Keratinocyte (primary cell): ENCODE measurements at regions not wholly inside any gene's neighbourhood (a gene's known extent, or its start where the extent isn't known, plus 50 kb on each side); places are given as distances from the start of the nearest gene placed in this dataset.

ENCODE experiments used
- DNase-seq: peaks from one replicate; pipeline ENCODE4 v3.0.0-alpha.2; 2011; ENCODE audit warnings: low read depth, missing footprints, low spot score
- FAIRE-seq: peaks from 2 replicates; lab custom pipeline; 2011; peaks lifted over from hg19 to GRCh38; lab: Jason Lieb, UNC
- H2AFZ ChIP-seq: 2 replicates; pipeline ENCODE4 v1.6.0; 2012; ENCODE audit warnings: low read length, control low read depth, inconsistent platforms; ENCODE audit not compliant: control insufficient read depth
- H3K27ac ChIP-seq: 2 replicates; pipeline ENCODE4 v1.5.1; 2011; ENCODE audit warnings: low read length; ENCODE audit not compliant: control insufficient read depth, insufficient read depth
- H3K27me3 ChIP-seq: 3 replicates; pipeline ENCODE4 v1.6.0; 2011; ENCODE audit warnings: low read length; ENCODE audit not compliant: control insufficient read depth, insufficient read depth; ENCODE audit errors: extremely low read depth
- H3K36me3 ChIP-seq, 2 experiments: 2 replicates in 1 of 2; 3 replicates in 1 of 2; pipeline ENCODE4 v1.5.1; 2011; ENCODE audit warnings: low read length in 2 of 2, mild to moderate bottlenecking in 1 of 2; ENCODE audit not compliant: control insufficient read depth in 2 of 2, insufficient read depth in 2 of 2; ENCODE audit errors: extremely low read depth in 1 of 2
- H3K4me1 ChIP-seq: 3 replicates; pipeline ENCODE4 v1.5.1; 2011; ENCODE audit warnings: low read length; ENCODE audit not compliant: control insufficient read depth, insufficient read depth; ENCODE audit errors: extremely low read depth
- H3K4me2 ChIP-seq: 3 replicates; pipeline ENCODE4 v1.6.0; 2011; ENCODE audit warnings: low read depth, low read length; ENCODE audit not compliant: control insufficient read depth, insufficient read depth; ENCODE audit errors: extremely low read depth
- H3K4me3 ChIP-seq, 3 experiments: fragments of 200-600 bp in 1 of 3; sonication (generic) in 1 of 3; 2 replicates in 2 of 3; 3 replicates in 1 of 3; pipeline ENCODE4 v1.5.1; 2011 to 2016; ENCODE audit warnings: low read length in 3 of 3, mild to moderate bottlenecking in 3 of 3, control low read depth in 2 of 3, inconsistent platforms in 1 of 3, low read depth in 1 of 3, mixed read lengths in 1 of 3, mixed run types in 1 of 3, moderate library complexity in 1 of 3; ENCODE audit not compliant: control insufficient read depth in 2 of 3, insufficient read depth in 2 of 3; ENCODE audit errors: extremely low read depth in 1 of 3
- H3K79me2 ChIP-seq: 2 replicates; pipeline ENCODE4 v1.6.0; 2012; ENCODE audit warnings: low read length; ENCODE audit not compliant: control insufficient read depth, insufficient read depth
- H3K9ac ChIP-seq: 3 replicates; pipeline ENCODE4 v1.6.0; 2011; ENCODE audit warnings: low read length; ENCODE audit not compliant: control insufficient read depth, insufficient read depth; ENCODE audit errors: extremely low read depth
- H3K9me1 ChIP-seq: 3 replicates; pipeline ENCODE4 v1.6.0; 2011; ENCODE audit warnings: low read length; ENCODE audit not compliant: control insufficient read depth, insufficient read depth; ENCODE audit errors: extremely low read depth
- H3K9me3 ChIP-seq: 2 replicates; pipeline ENCODE4 v1.5.1; 2012; ENCODE audit warnings: low read depth, low read length; ENCODE audit not compliant: control insufficient read depth
- H4K20me1 ChIP-seq: 3 replicates; pipeline ENCODE4 v1.6.0; 2011; ENCODE audit warnings: low read length; ENCODE audit not compliant: control insufficient read depth, insufficient read depth; ENCODE audit errors: extremely low read depth
- CTCF ChIP-seq, 3 experiments: IDR thresholded peaks in 1 of 3; conservative IDR thresholded peaks in 1 of 3; optimal IDR thresholded peaks in 1 of 3; 2 replicates in 2 of 3; 3 replicates in 1 of 3; pipeline versions ENCODE3 to v1.5.1; 2011; ENCODE audit warnings: low read length in 3 of 3, mild to moderate bottlenecking in 3 of 3, moderate library complexity in 2 of 3, control low read depth in 1 of 3, inconsistent platforms in 1 of 3; ENCODE audit not compliant: insufficient read depth in 2 of 3; ENCODE audit errors: extremely low read depth in 1 of 3
- EZH2 ChIP-seq: IDR thresholded peaks from one replicate; pipeline ENCODE4 v1.6.1; 2012; ENCODE audit warnings: inconsistent platforms, mild to moderate bottlenecking, low read length, moderate library complexity
- dilution Hi-C: fragments of 300-500 bp; cut with MboI; formaldehyde crosslinking; loops from one replicate; pipeline ENCODE4 v1.7.0; 2020; ENCODE audit warnings: low sequenced_read_pairs; ENCODE audit not compliant: extremely low pct_ligation_motif_present

GRCh38 chr10:108203905-108204527 is 1039.5 kb upstream of the SORCS1 start:
- no peaks in the 10 kb centered on the region for H3K36me3 ChIP-seq
- FAIRE-seq (no peak), DNase-seq (no peak)
- no peaks in the 10 kb centered on the region for H3K9me1 ChIP-seq
- H3K27ac ChIP-seq = no peak overlapping the region
- H4K20me1 ChIP-seq = no peaks in the 10 kb centered on the region
- H3K4me1 ChIP-seq = no peaks in the 10 kb centered on the region
- no peak overlapping the region for H3K4me2 ChIP-seq
- H3K27me3 ChIP-seq = no peaks in the 10 kb centered on the region
- no peak overlapping the region for H3K9ac ChIP-seq
- TF ChIP-seq CTCF (optimal IDR thresholded peaks at IDR 0.05 in 1 of 3, IDR thresholded peaks at IDR 0.05 in 1 of 3, conservative IDR thresholded peaks at IDR 0.05 in 1 of 3; ENCODE audit: extremely low read depth in 1 of 3, insufficient read depth in 2 of 3, low read length in 3 of 3) = no peak
- TF ChIP-seq EZH2 = no peak
- dilution Hi-C loops = no loop called here
- no peaks in the 10 kb centered on the region for H3K79me2 ChIP-seq
- H3K9me3 ChIP-seq = no peaks in the 10 kb centered on the region
- H3K4me3 ChIP-seq = no peak overlapping the region
- no peak overlapping the region for H2AFZ ChIP-seq

GRCh38 chr10:108187408-108188012 is 1023.0 kb upstream of the SORCS1 start:
- no peak overlapping the region for H3K4me2 ChIP-seq
- no peaks in the 10 kb centered on the region for H3K79me2 ChIP-seq
- no peaks in the 10 kb centered on the region for H3K9me3 ChIP-seq
- DNase-seq (no peak), FAIRE-seq (no peak)
- dilution Hi-C loops = no loop called here
- no peak overlapping the region for H2AFZ ChIP-seq
- no peak overlapping the region for H3K9ac ChIP-seq
- TF ChIP-seq CTCF (optimal IDR thresholded peaks at IDR 0.05 in 1 of 3, IDR thresholded peaks at IDR 0.05 in 1 of 3, conservative IDR thresholded peaks at IDR 0.05 in 1 of 3; ENCODE audit: extremely low read depth in 1 of 3, insufficient read depth in 2 of 3, low read length in 3 of 3) (no peak), EZH2 (no peak)
- H3K36me3 ChIP-seq = no peaks in the 10 kb centered on the region
- no peak overlapping the region for H3K4me3 ChIP-seq
- H3K27ac ChIP-seq = no peak overlapping the region
- no peaks in the 10 kb centered on the region for H4K20me1 ChIP-seq
- H3K9me1 ChIP-seq = no peaks in the 10 kb centered on the region
- no peaks in the 10 kb centered on the region for H3K4me1 ChIP-seq
- H3K27me3 ChIP-seq = no peaks in the 10 kb centered on the region
